H9 (cell line): ENCODE measurements at regions not wholly inside any gene's neighbourhood (a gene's known extent, or its start where the extent isn't known, plus 50 kb on each side); places are given as distances from the start of the nearest gene placed in this dataset.

ENCODE experiments used
- DNase-seq: peaks from one replicate; pipeline ENCODE4 v3.0.0-alpha.2; 2017
- H2AFZ ChIP-seq: one replicate; pipeline ENCODE4 v1.6.1; 2013; ENCODE audit warnings: mild to moderate bottlenecking, low read length, control low read depth, moderate library complexity
- H2AK5ac ChIP-seq: 2 replicates; pipeline ENCODE4 v1.6.1; 2013; ENCODE audit warnings: low read length, control low read depth, mixed read lengths; ENCODE audit not compliant: insufficient read length
- H2BK120ac ChIP-seq: one replicate; pipeline ENCODE4 v1.6.1; 2013; ENCODE audit warnings: low read depth, mild to moderate bottlenecking, low read length, control low read depth, inconsistent platforms; ENCODE audit not compliant: poor library complexity, severe bottlenecking
- H2BK12ac ChIP-seq: 2 replicates; pipeline ENCODE4 v1.6.1; 2013; ENCODE audit warnings: low read length, control low read depth, mixed read lengths, low read depth; ENCODE audit not compliant: insufficient read length
- H2BK15ac ChIP-seq: 2 replicates; pipeline ENCODE4 v1.6.1; 2013; ENCODE audit warnings: low read depth, low read length, control low read depth
- H2BK20ac ChIP-seq: one replicate; pipeline ENCODE4 v1.6.1; 2013; ENCODE audit warnings: low read depth, mild to moderate bottlenecking, low read length, control low read depth, inconsistent platforms; ENCODE audit not compliant: poor library complexity, severe bottlenecking
- H2BK5ac ChIP-seq: 2 replicates; pipeline ENCODE4 v1.6.1; 2013; ENCODE audit warnings: low read length, control low read depth, mixed read lengths; ENCODE audit not compliant: insufficient read length
- H3K14ac ChIP-seq: 2 replicates; pipeline ENCODE4 v1.6.1; 2013; ENCODE audit warnings: low read length, control low read depth; ENCODE audit not compliant: insufficient read depth
- H3K18ac ChIP-seq: 2 replicates; pipeline ENCODE4 v1.6.1; 2013; ENCODE audit warnings: low read depth, mild to moderate bottlenecking, mixed read lengths, low read length, control low read depth; ENCODE audit not compliant: insufficient read length
- H3K23ac ChIP-seq: 2 replicates; pipeline ENCODE4 v1.6.1; 2013; ENCODE audit warnings: low read length, control low read depth, mixed read lengths, low read depth; ENCODE audit not compliant: insufficient read length
- H3K23me2 ChIP-seq: 2 replicates; pipeline ENCODE4 v1.6.1; 2013; ENCODE audit warnings: low read depth, mild to moderate bottlenecking, mixed read lengths, low read length, control low read depth; ENCODE audit not compliant: insufficient read length, poor library complexity, severe bottlenecking
- H3K27ac ChIP-seq: 2 replicates; pipeline ENCODE4 v1.5.1; 2013; ENCODE audit warnings: low read length, control low read depth, mixed read lengths, low read depth; ENCODE audit not compliant: insufficient read length
- H3K27me3 ChIP-seq: 2 replicates; pipeline ENCODE4 v1.6.1; 2013; ENCODE audit warnings: low read length, control low read depth, inconsistent platforms; ENCODE audit not compliant: insufficient read depth
- H3K4ac ChIP-seq: 2 replicates; pipeline ENCODE4 v1.6.1; 2013; ENCODE audit warnings: low read depth, mild to moderate bottlenecking, control low read depth, inconsistent platforms, low read length, moderate library complexity
- H3K4me1 ChIP-seq: 2 replicates; pipeline ENCODE4 v1.6.1; 2013; ENCODE audit warnings: low read length, control low read depth, inconsistent platforms; ENCODE audit not compliant: insufficient read depth
- H3K4me2 ChIP-seq: 2 replicates; pipeline ENCODE4 v1.6.1; 2013; ENCODE audit warnings: low read length, control low read depth, mixed read lengths; ENCODE audit not compliant: insufficient read length, insufficient read depth
- H3K56ac ChIP-seq: 2 replicates; pipeline ENCODE4 v1.6.1; 2013; ENCODE audit warnings: low read depth, mild to moderate bottlenecking, mixed read lengths, low read length, control low read depth; ENCODE audit not compliant: insufficient read length
- H3K79me1 ChIP-seq: 2 replicates; pipeline ENCODE4 v1.6.1; 2013; ENCODE audit warnings: low read depth, mild to moderate bottlenecking, moderate library complexity, low read length, control low read depth, inconsistent platforms; ENCODE audit not compliant: insufficient read depth, poor library complexity, severe bottlenecking
- H3K79me2 ChIP-seq: 2 replicates; pipeline ENCODE4 v1.6.1; 2013; ENCODE audit warnings: low read length, control low read depth, inconsistent platforms; ENCODE audit not compliant: insufficient read depth
- H3K9ac ChIP-seq: 2 replicates; pipeline ENCODE4 v1.6.1; 2013; ENCODE audit warnings: low read length, control low read depth, mixed read lengths; ENCODE audit not compliant: insufficient read length; ENCODE audit errors: extremely low read depth
- H3K9me3 ChIP-seq: one replicate; pipeline ENCODE4 v1.6.1; 2013; ENCODE audit warnings: low read depth, low read length, inconsistent platforms; ENCODE audit not compliant: control insufficient read depth
- H3T11ph ChIP-seq: one replicate; pipeline ENCODE4 v1.6.1; 2013; ENCODE audit warnings: mild to moderate bottlenecking, low read length, control low read depth, inconsistent platforms
- H4K20me1 ChIP-seq: one replicate; pipeline ENCODE4 v1.6.1; 2013; ENCODE audit not compliant: control insufficient read depth, insufficient read length, insufficient read depth
- H4K5ac ChIP-seq: 2 replicates; pipeline ENCODE4 v1.6.1; 2013; ENCODE audit warnings: low read depth, mild to moderate bottlenecking, mixed read lengths, low read length, control low read depth; ENCODE audit not compliant: insufficient read length
- H4K8ac ChIP-seq: replicated peaks from 2 replicates; pipeline ENCODE4 v1.6.1; 2013; ENCODE audit warnings: low read length, control low read depth, mixed read lengths, low read depth; ENCODE audit not compliant: insufficient read length
- H4K91ac ChIP-seq: 2 replicates; pipeline ENCODE4 v1.6.1; 2013; ENCODE audit warnings: low read depth, mild to moderate bottlenecking, moderate library complexity, mixed read lengths, low read length, control low read depth; ENCODE audit not compliant: insufficient read length
- H3K27ac Mint-ChIP-seq, 3 experiments: 2 replicates in 2 of 3; 3 replicates in 1 of 3; pipeline ENCODE4 v1.8.0; 2020 to 2021; ENCODE audit warnings: mixed read lengths in 3 of 3, mild to moderate bottlenecking in 1 of 3, moderate library complexity in 1 of 3
- H3K27me3 Mint-ChIP-seq: 2 replicates; pipeline ENCODE4 v1.8.0; 2021; ENCODE audit warnings: low read depth, mild to moderate bottlenecking, moderate library complexity, mixed read lengths
- H3K36me3 Mint-ChIP-seq, 3 experiments: 2 replicates in 2 of 3; 3 replicates in 1 of 3; pipeline ENCODE4 v1.8.0; 2020 to 2021; ENCODE audit warnings: low read depth in 3 of 3, mixed read lengths in 3 of 3; ENCODE audit not compliant: insufficient read depth in 1 of 3
- H3K4me1 Mint-ChIP-seq, 2 experiments: 2 replicates each; pipeline ENCODE4 v1.8.0; 2020; ENCODE audit warnings: mixed read lengths in 2 of 2
- H3K4me3 Mint-ChIP-seq, 2 experiments: 2 replicates in 1 of 2; 3 replicates in 1 of 2; pipeline ENCODE4 v1.8.0; 2020 to 2021; ENCODE audit warnings: mild to moderate bottlenecking in 2 of 2, mixed read lengths in 2 of 2, moderate library complexity in 1 of 2
- H3K9me3 Mint-ChIP-seq, 2 experiments: 2 replicates in 1 of 2; 3 replicates in 1 of 2; pipeline ENCODE4 v1.8.0; 2020; ENCODE audit warnings: mild to moderate bottlenecking in 2 of 2, mixed read lengths in 2 of 2, moderate library complexity in 1 of 2
- CTCF ChIP-seq: fragments of 200-600 bp; sonication (generic); conservative IDR thresholded peaks from 3 replicates; pipeline ENCODE4 v1.8.0; 2021; ENCODE audit warnings: antibody characterized with exemption, mild to moderate bottlenecking
- WGBS: extraction: QIAGEN DNeasy Blood & Tissue Kit; methylation state at CpG from one replicate; pipeline ENCODE4 v1.1.7; 2013; ENCODE audit warnings: missing lambda C conversion rate, low lambda C conversion rate, mixed read lengths; ENCODE audit not compliant: insufficient read length; ENCODE audit errors: extremely low coverage; 5-methylcytosine and 5-hydroxymethylcytosine counted together

- DNase-seq = no peak
- Mint-ChIP-seq H3K4me1 (peaks cover 3 to 6% of the 10 kb centered on the region in 2 experiments; a peak in 2 of 4 replicates), H3K27ac (no peak overlapping the region), H3K9me3 (no peaks in the 10 kb centered on the region), H3K4me3 (no peak overlapping the region), H3K27me3 (peaks cover 30% of the 10 kb centered on the region), H3K36me3 (no peaks in the 10 kb centered on the region)
- no peaks in the 10 kb centered on the region for H3K79me1 ChIP-seq
- 0 out of 2 replicates have a peak, but pooled peaks cover 2% of the 10 kb centered on the region for H3K79me2 ChIP-seq
- no peak overlapping the region for H2BK20ac ChIP-seq
- no peak overlapping the region for H3K27ac ChIP-seq
- no peak for TF ChIP-seq CTCF
- H3K4me2 ChIP-seq = no peak overlapping the region
- H2BK15ac ChIP-seq = no peak overlapping the region
- H3K9ac ChIP-seq = no peak overlapping the region
- no CpG with 5 or more reads among the region's 3 CpGs for WGBS
- H3K23ac ChIP-seq = no peak overlapping the region
- H3K23me2 ChIP-seq = no peaks in the 10 kb centered on the region
- no peak overlapping the region for H3K18ac ChIP-seq
- no peak overlapping the region for H4K5ac ChIP-seq
- no peak overlapping the region for H3K4ac ChIP-seq
- H2AFZ ChIP-seq = no peak overlapping the region
- no peak overlapping the region for H4K91ac ChIP-seq
- H2BK120ac ChIP-seq = no peak overlapping the region
- no peak overlapping the region for H2AK5ac ChIP-seq
- no peak overlapping the region for H2BK12ac ChIP-seq
- no peak overlapping the region for H3T11ph ChIP-seq
- no peaks in the 10 kb centered on the region; the same call in 1 of the 2 replicates for H3K4me1 ChIP-seq
- H3K14ac ChIP-seq = no peak overlapping the region
- H2BK5ac ChIP-seq = no peak overlapping the region
- H4K20me1 ChIP-seq = no peaks in the 10 kb centered on the region
- no peaks in the 10 kb centered on the region for H3K27me3 ChIP-seq
- H3K9me3 ChIP-seq = no peaks in the 10 kb centered on the region
- no peak overlapping the region for H4K8ac ChIP-seq
- no peak overlapping the region for H3K56ac ChIP-seq
These were observed 427.9 kb upstream of the NR2F2 start for GRCh38 chr15:95902606-95903005.
